ENCODE measurements at regions not wholly inside any gene's neighbourhood (a gene's known extent, or its start where the extent isn't known, plus 50 kb on each side); places are given as distances from the start of the nearest gene placed in this dataset.

GRCh38 chr2:167862782-167863181 lies 384.6 kb downstream of the STK39 start:
- Histone ChIP-seq H3K4me1 (no peaks in the 10 kb centered on the region), H3K4me3 (no peak overlapping the region), H3K9me3 (no peaks in the 10 kb centered on the region), H3K27ac (no peak overlapping the region), H3K27me3 (no peaks in the 10 kb centered on the region), H3K36me3 (no peaks in the 10 kb centered on the region)
- ATAC-seq (no peak), DNase-seq (no peak)
- intact Hi-C loops (cut with DNase I) = no loop called here
- TF ChIP-seq, protein P1, sequence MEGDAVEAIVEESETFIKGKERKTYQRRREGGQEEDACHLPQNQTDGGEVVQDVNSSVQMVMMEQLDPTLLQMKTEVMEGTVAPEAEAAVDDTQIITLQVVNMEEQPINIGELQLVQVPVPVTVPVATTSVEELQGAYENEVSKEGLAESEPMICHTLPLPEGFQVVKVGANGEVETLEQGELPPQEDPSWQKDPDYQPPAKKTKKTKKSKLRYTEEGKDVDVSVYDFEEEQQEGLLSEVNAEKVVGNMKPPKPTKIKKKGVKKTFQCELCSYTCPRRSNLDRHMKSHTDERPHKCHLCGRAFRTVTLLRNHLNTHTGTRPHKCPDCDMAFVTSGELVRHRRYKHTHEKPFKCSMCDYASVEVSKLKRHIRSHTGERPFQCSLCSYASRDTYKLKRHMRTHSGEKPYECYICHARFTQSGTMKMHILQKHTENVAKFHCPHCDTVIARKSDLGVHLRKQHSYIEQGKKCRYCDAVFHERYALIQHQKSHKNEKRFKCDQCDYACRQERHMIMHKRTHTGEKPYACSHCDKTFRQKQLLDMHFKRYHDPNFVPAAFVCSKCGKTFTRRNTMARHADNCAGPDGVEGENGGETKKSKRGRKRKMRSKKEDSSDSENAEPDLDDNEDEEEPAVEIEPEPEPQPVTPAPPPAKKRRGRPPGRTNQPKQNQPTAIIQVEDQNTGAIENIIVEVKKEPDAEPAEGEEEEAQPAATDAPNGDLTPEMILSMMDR (IDR thresholded peaks at IDR 0.05) = no peak

GRCh38 chr2:167862296-167862695 lies 385.1 kb downstream of the STK39 start:
- no peak overlapping the region for H3K27ac ChIP-seq
- ATAC-seq (no peak), DNase-seq (no peak)
- H3K9me3 ChIP-seq = no peaks in the 10 kb centered on the region
- intact Hi-C loops (cut with DNase I) = no loop called here
- no peaks in the 10 kb centered on the region for H3K27me3 ChIP-seq
- no peaks in the 10 kb centered on the region for H3K36me3 ChIP-seq
- H3K4me3 ChIP-seq = no peak overlapping the region
- no peaks in the 10 kb centered on the region for H3K4me1 ChIP-seq
- TF ChIP-seq, protein P1 (IDR thresholded peaks at IDR 0.05) = no peak

- ATAC-seq (no peak), DNase-seq (no peak)
- H3K36me3 ChIP-seq = no peaks in the 10 kb centered on the region
- no peaks in the 10 kb centered on the region for H3K9me3 ChIP-seq
- TF ChIP-seq, protein P1 (IDR thresholded peaks at IDR 0.05) = no peak
- no peaks in the 10 kb centered on the region for H3K4me1 ChIP-seq
- H3K4me3 ChIP-seq = no peak overlapping the region
- H3K27ac ChIP-seq = no peak overlapping the region
- intact Hi-C loops (cut with DNase I) = no loop called here
- H3K27me3 ChIP-seq = no peaks in the 10 kb centered on the region
Observed at GRCh38 chr2:167861574-167862193, 385.7 kb downstream of the STK39 start.

DNA sequence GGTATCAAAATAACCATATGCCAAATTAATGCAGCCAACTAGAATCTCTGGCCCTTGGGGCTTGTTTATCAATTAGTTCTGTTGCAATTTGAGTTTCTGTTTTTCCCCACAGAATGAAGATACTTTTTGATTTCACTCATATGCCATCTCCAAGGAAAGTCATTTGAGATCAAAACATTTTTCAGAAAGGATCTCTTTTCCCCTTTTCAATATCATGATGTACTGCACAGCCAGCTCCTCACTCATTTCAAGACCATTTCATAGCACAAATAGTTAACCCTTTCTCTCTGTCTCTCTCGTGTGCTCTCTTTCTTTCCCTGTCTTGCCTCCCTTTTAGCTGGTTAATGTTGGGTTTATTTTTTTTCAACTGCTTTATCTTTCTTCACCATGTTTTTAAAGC lies 387.3 kb downstream of the STK39 start:
- intact Hi-C loops (cut with DNase I) = no loop called here
- TF ChIP-seq, protein P1 (IDR thresholded peaks at IDR 0.05) = no peak
- ATAC-seq = no peak
- DNase-seq = no peak
- Histone ChIP-seq H3K36me3 (no peaks in the 10 kb centered on the region), H3K27me3 (no peaks in the 10 kb centered on the region), H3K27ac (no peak overlapping the region), H3K4me3 (no peak overlapping the region), H3K9me3 (no peaks in the 10 kb centered on the region), H3K4me1 (no peaks in the 10 kb centered on the region)

DNA sequence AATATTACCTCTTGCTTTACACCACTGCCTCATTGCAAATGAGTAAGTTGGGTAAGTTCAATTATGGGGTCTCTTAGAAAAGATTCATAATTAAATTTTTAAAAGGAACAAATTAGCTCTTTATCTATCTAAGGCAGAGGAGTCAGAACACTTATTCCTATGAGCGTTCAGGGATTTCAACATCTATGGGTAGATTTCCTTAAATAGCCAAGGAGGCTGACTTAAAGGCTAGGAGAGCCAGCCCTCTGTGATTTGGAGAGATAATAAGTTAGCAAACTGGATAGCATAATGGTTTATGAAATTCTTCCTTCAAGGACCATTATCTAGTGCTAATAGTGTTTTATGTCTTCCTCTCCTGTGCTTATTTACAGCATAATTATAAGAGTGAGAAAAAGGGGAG lies 387.7 kb downstream of the STK39 start:
- Histone ChIP-seq H3K27ac (no peak overlapping the region), H3K9me3 (no peaks in the 10 kb centered on the region), H3K4me1 (no peaks in the 10 kb centered on the region), H3K36me3 (no peaks in the 10 kb centered on the region), H3K4me3 (no peak overlapping the region), H3K27me3 (no peaks in the 10 kb centered on the region)
- no peak for DNase-seq
- intact Hi-C loops (cut with DNase I) = no loop called here
- no peak for ATAC-seq
- TF ChIP-seq, protein P1 (IDR thresholded peaks at IDR 0.05) = no peak
